Tongue (tissue), 1 donor: ENCODE measurements at regions not wholly inside any gene's neighbourhood (a gene's known extent, or its start where the extent isn't known, plus 50 kb on each side); places are given as distances from the start of the nearest gene placed in this dataset.

Experiments used
- DNase-seq: peaks from one replicate; pipeline ENCODE4 v3.0.0-alpha.2; 2015

DNA sequence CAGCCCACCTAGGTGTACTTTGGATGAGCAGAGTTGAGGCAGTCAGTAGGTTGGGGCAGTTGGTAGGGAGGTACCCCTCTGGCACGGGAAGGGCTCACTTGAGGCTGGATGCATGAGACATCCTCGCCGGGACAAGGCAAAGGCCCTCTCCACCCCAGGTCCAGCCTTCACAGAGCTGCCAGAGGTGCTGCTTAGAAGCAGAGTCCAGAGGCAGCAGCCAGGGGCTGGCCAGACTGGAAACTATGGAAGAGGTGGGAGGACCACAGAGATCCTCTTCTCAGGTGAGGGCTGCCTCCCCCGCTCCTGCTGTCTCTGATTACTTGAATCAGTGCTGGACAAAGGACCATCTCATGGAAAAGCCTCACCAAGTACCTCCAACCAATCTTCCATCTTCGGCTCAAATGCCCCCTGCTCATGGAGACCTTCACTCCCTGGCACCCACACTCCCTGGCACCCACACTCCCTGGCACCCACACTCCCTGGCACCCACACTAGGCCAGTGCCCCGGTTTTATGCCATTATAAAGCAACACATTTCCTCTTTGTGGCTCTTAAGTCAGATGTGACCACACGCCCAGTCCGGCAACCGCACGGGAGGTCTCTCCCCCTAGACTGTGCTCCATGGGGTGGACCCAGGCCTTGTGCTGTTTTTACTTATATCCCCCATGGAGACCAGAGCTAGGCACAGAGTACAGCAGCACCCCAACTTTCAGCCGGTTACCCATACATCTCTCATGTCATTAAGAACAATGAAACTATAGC, 100.1 kb downstream of the YTHDF1 start:
- no peak for DNase-seq

DNA sequence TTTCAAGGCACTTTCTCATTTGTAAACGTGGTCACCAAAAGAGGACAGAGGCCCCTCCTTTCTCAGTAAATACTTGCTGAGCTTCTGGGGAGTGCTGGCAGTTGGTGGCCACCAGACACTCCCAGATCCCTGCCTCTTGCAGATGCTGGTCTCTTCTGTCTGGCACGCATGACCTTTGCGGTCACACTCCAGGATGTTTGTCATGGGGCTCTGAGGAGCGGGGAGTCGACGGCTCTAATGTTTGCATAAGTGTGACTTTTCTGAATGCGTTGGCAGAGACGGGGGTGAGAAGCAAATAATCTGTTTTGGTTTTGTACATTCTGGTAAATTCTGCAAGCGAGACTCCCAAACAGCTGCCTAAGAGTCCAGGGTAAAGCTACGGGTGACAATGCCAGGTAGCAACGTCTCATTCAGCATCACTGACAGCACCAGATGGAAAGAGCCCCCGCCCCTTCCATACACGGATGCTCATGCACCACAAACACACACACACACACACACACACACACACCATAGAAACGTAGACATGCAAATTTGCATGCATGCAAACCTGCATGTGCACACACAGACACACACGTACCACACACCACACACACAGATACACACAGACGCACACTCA, 101.1 kb downstream of the YTHDF1 start:
- DNase-seq: no peak

DNA sequence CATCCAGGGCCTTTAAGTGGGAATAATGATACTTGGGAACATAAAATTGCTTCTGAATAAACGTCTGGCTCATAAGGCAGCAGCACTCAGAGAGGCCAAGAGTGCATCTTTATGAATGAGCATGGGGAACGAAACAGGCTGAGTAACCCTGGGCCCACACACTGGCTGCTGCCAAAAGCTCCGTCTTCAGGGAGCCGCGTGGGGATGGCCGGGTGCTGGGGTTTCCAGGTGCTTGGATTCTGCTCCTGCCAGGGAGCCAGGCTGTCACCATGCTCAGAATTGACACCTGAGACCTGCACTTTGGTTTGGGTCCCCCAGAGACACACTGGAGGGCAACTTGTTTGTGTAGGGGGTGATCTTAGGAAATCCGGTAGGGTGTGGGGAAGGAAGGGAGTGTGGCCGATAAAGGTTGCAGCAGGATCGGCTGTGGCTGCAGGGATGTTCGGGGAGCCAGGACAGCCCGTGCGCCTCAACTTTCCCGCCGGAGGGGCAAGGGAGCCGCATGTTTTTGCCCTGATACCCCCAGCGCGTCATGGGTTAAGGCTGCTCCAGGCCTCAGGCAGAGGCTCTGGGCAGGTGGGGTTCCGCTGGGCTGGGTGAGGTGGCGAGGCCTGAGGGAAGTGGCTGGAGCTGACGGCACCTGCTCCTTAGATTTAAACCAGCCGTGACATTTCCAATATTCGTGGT, 101.8 kb downstream of the YTHDF1 start:
- DNase-seq: no peak

DNA sequence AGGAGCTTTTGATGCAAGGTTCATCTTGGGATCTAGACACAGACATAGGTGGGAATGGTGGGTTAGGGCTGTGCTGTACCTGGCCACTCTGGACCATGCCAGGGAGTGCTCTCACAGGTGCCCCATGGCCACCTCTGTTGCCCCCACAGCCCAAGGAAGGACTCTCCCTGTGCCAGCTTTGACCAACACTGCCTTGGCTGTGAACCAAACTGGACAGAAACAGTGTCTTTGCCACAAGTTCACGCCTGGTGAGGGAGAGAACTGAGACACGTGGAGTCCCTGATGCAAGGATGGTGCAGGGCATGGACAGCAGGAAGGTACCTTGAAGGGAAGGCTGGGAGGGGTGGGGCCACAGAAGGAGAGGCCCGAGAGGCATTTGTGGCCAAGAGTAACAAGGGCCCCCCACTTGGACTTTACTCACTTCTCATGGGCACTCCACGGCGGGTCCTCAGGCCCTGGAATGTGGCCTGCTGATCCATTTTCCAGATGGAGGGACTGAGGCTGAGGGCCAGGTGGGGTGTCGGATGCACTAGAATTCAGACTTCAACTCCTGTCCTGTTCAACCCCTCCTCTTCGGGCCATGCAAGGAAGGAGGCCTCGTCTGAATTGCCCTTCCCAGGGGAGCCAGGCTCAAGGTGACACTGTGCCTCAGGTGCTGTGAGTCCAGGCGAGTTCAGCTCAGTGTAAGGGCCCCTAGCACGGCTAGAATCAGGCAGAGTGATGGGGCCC, 103.3 kb downstream of the YTHDF1 start:
- DNase-seq: no peak

DNA sequence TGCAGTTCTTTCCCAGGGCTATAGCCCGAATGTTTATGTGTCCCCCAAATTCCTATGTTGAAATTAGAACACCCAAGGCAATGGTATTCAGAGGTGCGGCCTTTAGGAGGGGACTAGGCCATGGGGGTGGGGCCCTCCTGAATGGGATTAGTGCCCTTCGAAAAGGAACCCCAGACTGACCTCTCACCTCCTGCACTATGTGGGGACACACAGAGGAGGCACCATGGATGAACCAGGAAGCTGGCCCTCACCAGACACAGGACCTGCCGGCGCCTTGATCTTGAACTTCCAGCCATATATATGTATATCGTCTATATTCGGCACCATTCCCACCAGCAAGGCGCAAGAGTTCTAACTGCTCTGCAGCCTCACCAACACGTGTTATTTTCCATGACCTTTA, 101.5 kb upstream of the BHLHE23 start:
- DNase-seq: no peak

DNA sequence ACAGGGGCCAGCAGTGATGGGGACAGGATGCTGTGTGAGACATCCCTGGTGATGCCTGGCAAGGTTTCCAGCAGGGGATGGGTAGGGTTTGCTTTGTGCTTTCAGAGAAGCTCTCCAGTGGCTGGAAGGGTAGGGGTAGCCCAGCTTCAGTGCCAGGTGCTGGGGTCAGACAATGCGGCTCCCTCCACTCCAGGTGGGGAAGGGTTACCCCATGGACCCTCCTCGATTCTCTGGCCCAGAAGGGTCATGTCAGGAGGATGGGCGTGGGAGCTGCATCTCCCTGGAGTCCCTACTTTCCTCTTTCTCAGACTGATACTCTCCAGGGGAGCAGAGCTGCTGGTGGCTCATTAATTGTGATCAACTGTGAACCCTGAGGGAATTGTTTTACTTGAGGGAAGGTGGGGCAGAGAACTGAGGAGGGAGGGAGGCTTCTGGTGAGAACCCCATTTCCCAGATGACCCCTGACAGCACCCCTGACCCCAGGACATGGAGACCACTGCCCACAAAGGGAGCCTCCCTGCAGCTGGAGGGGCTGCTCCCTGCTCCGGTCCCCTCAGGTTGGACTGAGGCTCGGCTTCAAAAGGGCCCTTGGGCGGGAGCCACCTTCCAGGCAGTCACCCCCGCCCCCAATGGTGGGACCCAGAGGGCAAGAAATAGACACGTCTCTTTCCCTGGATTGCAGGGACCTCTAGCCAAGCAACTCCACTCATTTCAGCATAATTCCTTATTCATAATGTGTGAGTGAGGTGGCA, 100.9 kb upstream of the BHLHE23 start:
- DNase-seq: no peak

DNA sequence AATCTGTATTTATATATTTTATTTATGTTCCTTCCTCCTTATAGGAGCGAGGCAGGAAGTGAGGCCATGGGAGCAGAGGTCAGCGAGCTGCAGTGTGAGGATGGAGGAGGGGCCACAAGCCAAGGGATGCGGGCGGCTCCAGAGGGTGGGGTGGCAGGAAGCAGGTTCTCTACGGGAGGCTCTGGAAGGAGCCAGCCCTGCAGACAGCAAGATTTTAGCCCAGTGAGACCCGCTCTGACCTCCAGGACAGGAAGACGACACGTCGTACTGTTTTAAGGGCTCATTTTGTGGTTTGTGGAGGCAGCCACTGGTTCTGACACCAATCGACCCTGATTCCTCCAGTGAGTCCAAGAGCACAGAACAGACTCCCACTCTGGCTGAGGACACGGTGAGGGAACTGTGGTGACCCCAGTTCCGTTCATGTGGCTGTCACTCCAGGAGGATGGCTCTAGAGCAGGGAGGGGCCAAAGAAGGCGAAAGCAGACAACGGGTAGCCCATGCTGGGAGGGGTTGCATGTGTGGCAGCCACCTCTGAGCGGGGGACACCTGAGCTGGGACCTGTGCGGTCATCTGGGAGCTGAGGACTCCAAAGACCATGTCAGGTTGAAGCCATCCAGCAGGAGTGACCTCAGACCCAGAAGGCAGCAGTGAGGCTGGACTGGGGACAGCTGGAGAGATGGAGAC, 100.1 kb upstream of the BHLHE23 start:
- no peak for DNase-seq

DNA sequence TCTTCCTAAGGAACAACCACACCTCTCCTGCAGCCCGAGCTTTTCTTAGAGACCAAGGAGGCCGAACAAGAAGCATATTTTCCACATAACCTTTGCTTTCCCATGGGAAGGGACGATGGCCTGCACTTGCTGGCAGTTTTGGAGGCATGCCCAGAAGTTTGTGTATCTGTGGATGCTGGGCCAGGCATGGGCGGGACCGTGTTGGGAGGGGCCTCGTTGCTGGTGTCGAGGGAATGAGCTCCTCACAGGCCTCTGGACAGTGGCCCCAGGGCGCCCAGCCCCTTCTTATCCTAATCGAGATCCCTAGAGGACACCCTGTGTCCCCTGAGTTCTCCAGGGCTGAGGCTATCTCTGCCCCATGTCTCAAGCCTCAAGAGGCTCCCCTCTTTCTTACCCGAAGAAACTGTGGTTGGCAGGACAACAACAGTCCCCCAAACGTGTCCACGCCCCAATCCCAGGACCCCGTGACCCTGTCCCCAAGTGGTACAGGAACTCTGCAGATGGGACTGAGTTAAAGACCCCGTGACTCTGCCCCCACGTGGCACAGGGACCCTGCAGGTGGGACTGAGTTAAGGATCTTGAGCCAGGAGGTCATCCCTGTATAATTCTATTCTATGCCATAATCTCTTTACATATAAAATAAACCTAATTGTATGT, 99.5 kb upstream of the BHLHE23 start:
- DNase-seq: peak; percentile 9

DNA sequence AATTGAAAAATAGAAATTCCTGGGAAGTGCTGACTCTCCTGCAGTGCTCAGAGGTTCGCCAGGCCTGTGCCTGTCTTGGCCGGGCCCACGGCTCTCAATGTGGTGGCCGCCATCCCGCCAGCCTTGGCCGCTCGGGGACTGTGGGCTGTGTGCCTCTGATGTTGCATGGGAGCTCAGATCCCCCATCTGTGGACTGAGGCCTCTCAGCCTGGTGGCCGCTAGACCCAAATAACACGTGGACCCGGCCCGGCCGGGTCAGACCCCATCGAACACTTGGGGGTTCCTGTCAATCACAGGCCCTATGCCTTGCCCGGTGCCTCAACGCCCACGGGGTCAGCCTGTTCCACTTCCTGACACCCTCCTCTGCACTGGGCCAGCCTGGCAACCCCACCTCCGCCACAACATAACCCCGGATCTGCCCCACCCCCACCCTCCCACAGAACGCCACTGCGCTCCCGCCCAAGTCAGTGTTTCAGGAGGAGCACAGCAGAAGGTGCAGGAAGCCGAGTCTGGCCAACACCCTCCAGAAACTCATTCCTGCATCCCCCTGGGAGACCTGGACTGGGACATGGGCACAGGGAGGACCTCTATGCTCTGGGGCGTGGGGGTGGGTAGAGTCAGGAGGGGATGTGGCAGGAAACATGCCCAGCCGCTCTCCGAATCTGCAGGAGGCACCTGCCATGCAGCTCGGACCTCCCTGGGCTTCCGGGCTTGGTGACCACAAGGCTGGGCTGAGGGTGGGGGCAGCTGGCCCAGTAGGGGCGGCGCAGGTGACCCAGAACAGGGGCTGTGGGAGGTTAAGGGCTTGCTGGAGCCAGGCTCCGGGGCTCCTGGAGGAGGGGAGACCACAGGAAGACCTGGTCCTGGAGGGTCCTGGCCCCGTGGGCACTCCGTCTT, 98.7 kb upstream of the BHLHE23 start:
- no peak for DNase-seq

DNA sequence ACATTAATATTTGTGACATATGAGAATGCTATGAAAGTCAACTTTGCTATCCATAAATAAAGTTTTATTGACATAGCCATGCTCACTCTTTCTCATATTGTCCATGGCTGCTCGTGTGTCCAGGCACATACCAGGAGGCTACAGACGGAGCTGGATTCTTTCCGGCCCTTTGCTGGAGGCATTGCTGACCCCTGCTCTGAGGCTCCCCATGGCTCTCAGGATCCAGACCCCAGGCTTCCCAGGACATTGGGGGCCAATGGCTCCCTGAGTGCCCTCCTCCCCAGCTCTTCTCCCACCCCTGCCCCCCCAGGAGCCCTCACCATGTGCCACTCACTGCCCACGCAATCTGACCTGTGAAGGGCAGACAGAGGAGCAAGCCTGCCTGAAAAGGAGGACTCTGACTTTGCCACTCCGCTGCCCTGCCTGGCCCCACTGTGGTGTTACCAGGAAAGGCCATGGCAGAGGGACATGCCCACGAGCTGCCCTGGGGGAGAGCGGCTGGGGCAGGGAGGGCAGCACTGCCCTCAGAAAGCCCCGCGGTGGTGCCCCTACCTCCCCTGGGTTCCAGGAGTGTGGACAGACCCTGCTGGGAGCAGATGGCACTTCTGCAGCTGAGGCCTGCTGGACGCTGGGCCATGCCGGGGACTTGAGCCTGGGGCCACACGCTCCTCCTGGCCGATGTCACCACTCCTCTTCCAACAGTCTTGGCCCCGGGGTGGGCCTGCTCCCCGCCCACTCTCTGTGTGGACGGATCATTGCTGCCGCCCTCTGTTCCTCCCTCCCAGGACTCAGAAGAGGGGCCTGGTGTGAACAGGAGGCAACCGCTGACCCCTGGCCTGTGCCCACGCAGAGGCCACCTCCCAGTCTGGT, 97.8 kb upstream of the BHLHE23 start:
- no peak for DNase-seq

DNA sequence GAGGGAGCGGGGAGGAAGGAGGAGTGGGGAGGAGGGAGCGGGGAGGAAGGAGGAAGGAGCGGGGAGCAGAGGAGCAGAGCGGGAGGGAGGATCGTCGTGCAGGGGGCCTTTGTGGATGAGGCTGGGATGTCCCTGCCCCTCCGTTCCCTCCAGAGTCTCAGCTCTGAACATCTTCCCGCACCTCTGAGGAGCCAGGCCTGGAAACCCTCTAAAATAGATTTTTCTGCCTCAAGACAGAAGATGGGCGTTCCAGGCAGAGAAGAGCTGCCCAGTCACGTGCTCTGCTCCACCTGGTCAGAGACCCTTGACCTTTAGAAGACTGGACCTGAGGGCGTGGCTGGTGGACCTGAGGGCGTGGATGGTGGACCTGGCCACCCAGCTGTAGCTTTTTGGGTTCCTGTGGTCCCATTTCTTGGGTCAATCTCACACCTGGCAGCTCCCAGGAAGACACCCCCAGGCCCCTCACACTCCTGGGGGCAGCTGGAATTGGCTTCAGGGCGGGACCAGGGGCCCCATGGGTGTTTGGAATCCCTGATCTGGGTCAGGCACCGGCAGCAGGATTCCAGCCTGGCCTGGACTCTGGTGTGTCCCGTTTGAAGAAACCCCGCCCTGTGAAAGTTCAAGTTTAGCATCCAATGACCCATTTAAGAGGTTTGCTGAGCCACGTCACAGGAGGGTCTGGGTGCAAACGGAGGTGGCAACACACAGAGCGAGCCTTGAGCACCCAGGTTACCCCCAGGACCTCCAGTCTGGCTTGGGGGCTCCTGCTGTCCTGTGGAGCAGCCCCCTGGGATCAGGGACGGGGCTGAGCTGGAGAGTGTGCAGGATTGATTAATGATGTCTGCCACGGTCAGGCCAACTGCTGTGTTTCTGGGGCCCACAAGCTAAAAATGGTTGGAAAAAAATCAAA, 96.9 kb upstream of the BHLHE23 start:
- DNase-seq: no peak

DNA sequence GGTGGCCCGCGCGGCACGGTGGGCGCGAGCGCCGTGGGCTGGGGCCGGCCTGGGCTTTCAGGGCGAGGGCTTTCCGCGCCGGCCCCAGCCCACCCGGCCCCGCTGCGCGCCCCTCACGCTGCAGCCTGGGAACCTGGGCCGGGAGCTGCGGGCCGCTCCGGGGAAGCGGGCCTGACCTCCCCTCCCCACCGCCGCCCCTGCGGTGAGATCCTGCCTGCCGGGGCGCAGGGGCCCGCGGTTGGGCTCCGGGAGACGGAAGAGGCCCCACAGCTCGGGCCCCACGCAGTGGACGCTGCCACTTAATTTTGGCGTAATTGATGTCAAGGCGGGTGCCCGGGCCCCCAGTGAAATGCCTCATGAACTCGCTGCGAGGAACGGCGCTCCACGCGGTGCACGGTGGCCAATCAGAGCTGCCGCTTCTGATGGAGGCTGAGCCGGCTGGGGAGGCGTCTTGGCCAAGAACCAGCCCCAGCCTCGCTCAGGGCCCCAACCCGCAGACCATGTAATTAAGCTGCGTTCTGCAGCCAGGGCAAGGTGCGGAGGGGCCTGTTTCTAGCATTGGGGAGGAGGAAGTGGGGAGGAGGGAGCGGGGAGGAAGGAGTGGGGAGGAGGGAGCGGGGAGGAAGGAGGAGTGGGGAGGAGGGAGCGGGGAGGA, 96.1 kb upstream of the BHLHE23 start:
- peak; percentile 9 for DNase-seq

DNA sequence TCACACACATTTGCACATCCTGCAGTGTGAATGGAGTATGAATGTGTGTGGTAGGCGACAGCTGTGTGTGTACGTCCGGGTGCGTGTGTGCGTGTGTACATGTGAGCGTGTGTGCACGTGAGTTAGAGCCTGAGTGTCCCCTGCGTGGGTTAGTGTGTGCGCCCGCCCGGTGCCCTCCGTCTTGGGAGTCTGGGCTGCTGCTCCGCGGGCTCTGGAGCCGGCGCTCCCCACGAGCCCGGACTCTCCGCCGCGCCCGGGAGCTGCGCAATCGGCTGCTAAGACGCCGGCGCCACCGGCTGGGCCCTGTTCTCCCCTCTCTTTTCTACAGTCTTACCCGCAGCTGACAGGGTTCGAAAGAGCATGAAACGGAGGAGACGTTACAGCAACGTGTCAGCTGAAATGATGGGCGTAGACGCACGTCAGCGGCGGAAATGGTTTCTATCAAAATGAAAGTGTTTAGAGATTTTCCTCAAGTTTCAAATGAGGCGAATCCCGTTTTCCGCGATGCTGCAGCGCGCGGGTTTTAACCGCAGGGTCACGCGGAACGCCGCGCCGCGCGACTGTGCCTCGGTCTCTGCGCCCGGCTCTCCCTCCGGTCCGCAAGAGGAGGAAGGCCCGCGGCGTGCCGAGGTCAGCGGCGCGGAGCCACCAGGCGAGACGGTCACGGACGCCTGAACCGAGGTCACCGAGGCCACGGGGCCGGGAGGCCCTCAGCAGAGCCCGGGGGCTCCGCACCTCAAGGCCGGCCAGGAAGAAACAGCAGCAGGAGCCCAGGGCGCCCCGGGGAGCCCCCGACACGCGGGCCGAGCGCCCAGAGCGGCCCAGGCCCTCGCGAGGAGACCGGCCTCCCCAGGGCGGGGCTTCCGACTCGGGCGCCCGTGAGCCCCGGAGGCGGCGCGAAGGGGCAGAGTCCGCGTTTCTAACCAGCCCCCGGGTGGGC, 95.3 kb upstream of the BHLHE23 start:
- peak; percentile 38 for DNase-seq

DNA sequence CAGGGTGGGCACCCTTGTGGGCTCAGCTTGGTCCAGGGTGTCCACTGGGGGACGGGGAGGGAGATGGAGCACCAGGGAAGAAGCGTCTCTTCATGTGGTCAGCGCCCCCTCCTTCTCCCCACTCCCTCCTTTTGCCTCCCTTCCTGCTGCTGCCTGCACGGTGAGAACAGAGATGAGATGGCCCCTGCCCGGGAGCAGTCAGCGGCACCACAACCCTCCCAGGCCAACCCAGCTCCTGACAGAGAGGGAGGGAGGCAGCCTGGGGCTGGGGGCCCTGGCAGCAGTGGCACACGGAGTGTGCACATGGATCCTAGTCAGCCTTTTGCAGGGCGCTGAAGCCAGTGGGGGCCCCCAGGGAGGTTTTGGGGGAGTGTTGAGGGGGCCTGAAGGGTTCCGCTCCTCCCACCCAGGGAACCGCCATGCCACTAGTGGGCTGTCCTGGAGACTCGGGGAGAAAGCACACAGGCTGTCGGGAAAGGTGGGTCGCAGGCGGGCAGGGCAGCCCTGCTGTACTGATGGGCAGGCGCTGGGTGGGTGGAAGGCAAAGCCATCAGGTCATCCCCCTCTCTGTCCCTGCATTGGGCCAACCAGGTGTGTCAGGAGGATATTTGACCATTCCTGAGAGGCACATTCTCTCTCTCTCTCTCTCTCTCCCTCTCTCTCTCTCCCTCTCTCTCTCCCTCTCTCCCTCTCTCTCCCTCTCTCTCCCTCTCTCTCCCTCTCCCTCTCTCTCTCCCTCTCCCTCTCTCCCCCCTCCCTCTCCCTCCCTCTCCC, 94.3 kb upstream of the BHLHE23 start:
- DNase-seq: no peak
